WERI-Rb-1 (cell line): ENCODE measurements at regions not wholly inside any gene's neighbourhood (a gene's known extent, or its start where the extent isn't known, plus 50 kb on each side); places are given as distances from the start of the nearest gene placed in this dataset.

ENCODE experiments used
- DNase-seq: peaks from one replicate; pipeline ENCODE4 v3.0.0-alpha.2; 2020
- H3K27ac ChIP-seq: fragments of 250-450 bp; sonication (Bioruptor Pico); 2 replicates; pipeline ENCODE4 v1.5.1; 2020; ENCODE audit warnings: mild to moderate bottlenecking, moderate library complexity
- H3K27me3 ChIP-seq: fragments of 250-450 bp; sonication (Bioruptor Pico); 2 replicates; pipeline ENCODE4 v1.5.1; 2021; ENCODE audit warnings: mild to moderate bottlenecking, low read depth, moderate library complexity; ENCODE audit not compliant: insufficient read depth, severe bottlenecking
- H3K36me3 ChIP-seq: fragments of 250-450 bp; sonication (Bioruptor Pico); 2 replicates; pipeline ENCODE4 v1.5.1; 2020; ENCODE audit warnings: mild to moderate bottlenecking, moderate library complexity
- H3K4me3 ChIP-seq: 2 replicates; pipeline ENCODE4 v1.5.1; 2011; ENCODE audit warnings: low read depth, mild to moderate bottlenecking, control low read depth, low read length
- H3K9me3 ChIP-seq: fragments of 250-450 bp; sonication (Bioruptor Pico); 2 replicates; pipeline ENCODE4 v1.5.1; 2021; ENCODE audit warnings: mild to moderate bottlenecking, moderate library complexity; ENCODE audit not compliant: severe bottlenecking
- CTCF ChIP-seq: IDR thresholded peaks from 2 replicates; pipeline ENCODE4 v1.5.1; 2011; ENCODE audit warnings: low read depth, mild to moderate bottlenecking, control low read depth, inconsistent platforms, low read length

DNA sequence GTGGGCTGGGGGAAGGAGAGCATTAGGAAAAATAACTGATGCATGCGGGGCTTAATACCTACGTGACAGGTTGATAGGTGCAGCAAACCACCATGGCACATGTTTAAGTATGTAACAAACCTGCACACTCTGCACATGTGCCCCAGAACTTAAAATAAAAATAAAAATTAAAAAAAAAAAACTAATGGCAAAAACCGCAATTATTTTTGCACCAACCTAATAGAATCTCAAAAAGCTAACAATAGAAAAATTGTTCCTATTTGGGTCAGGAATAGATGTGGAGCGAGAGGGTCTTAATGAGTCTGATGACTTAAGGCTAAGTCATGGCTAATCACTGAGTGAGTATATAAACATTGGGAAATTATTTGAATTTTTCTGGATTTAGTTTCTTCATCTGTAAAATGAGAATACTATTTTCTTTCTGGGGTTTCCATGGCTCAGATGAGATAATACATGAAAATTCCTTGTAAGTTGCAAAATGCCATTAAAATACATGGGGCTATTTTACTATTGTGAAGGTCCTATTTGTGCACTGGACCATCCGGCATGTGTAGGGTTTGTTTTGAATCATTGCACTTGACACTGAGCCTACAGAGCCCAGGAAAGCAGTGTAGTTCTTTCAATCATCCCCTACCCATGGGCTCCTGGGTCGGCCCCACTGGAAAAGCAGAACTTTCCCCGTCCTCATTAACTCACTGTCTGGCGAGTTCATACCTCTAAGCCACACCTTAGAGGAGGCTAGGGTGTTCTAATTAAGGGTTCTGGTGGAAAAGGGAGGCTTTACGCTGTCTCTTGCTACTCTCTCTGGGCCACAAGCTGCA lies 164.1 kb upstream of the NTF3 start:
- TF ChIP-seq CTCF: no peak
- H3K27me3 ChIP-seq: no peaks in the 10 kb centered on the region
- H3K4me3 ChIP-seq: no peak overlapping the region
- no peaks in the 10 kb centered on the region for H3K9me3 ChIP-seq
- DNase-seq: no peak
- H3K27ac ChIP-seq: no peak overlapping the region
- no peaks in the 10 kb centered on the region for H3K36me3 ChIP-seq

GRCh38 chr12:5268424-5269210 lies 163.3 kb upstream of the NTF3 start:
- H3K27me3 ChIP-seq: no peaks in the 10 kb centered on the region
- no peak for DNase-seq
- no peak for TF ChIP-seq CTCF

GRCh38 chr12:5269846-5270245 lies 162.1 kb upstream of the NTF3 start:
- no peaks in the 10 kb centered on the region for H3K36me3 ChIP-seq
- no peaks in the 10 kb centered on the region for H3K9me3 ChIP-seq
- H3K27me3 ChIP-seq: no peaks in the 10 kb centered on the region
- H3K4me3 ChIP-seq: no peak overlapping the region
- TF ChIP-seq CTCF: no peak
- DNase-seq: no peak
- H3K27ac ChIP-seq: no peak overlapping the region

More at GRCh38 chr12:5268424-5269210, 163.3 kb upstream of the NTF3 start:
- no peaks in the 10 kb centered on the region for H3K36me3 ChIP-seq
- H3K9me3 ChIP-seq: no peaks in the 10 kb centered on the region
- no peak overlapping the region for H3K4me3 ChIP-seq
- H3K27ac ChIP-seq: no peak overlapping the region

DNA sequence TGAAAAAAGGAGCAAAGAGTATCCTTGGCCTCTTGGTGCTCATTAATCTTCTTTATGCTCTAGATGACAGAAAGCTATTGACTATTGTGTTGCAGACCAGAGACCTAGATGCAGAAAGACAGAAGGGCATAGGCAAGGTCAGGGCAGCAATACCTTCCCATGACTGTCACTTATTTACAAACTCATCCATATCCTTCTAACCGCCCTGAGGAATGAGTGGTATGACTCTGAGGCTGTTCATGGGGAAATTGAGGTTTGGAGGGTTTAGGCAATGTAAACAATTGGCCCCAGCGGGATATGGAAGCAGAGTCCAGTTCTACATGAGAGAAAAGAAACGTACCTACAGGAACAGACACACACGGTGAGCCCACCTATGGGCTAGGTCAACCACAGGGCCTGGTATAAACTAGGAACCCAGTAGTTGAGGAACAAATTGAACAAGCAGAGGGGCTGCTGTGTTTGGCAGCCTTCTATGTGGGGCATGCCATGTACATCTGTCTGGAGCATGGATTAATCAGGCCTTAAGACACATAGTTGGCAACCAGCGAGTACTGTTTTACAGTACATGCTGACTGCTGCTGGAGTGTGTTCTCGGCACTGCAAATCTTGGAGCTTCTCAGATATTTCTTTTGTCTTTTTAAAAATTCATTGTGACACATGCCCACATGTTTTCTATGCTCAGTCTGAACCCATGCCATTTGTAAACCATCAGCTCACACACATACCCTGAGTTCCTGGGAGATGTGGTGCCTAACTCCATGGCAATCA lies 159.7 kb upstream of the NTF3 start:
- no peak for DNase-seq
- no peaks in the 10 kb centered on the region for H3K36me3 ChIP-seq
- no peaks in the 10 kb centered on the region for H3K27me3 ChIP-seq
- no peak overlapping the region for H3K27ac ChIP-seq
- H3K9me3 ChIP-seq: no peaks in the 10 kb centered on the region
- H3K4me3 ChIP-seq: no peak overlapping the region
- TF ChIP-seq CTCF: no peak

DNA sequence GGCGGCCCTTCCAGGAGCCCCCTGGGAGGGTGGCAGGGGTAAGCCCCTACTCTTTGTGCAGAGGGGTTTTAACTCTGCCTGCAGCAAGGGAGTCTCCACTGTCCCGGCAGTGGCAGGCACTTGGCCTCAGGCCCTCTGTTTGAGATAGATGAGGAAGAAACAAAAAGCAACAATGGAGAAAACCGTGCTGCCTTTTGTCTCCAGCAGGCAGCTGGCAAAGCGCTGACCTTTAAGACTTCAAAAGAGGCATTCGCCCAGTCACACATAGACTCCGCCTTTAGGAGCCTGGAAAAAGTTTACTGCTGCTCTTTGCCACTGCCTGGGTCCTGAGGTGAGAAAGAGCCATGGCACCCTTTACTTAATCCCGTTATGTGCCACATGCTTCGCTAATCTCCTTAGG lies 158.2 kb upstream of the NTF3 start:
- H3K27ac ChIP-seq: no peak overlapping the region
- no peak overlapping the region for H3K4me3 ChIP-seq
- H3K27me3 ChIP-seq: no peaks in the 10 kb centered on the region
- peak; percentile 12 for DNase-seq
- H3K36me3 ChIP-seq: no peaks in the 10 kb centered on the region
- TF ChIP-seq CTCF: no peak
- no peaks in the 10 kb centered on the region for H3K9me3 ChIP-seq
